ENCODE measurements at regions not wholly inside any gene's neighbourhood (a gene's known extent, or its start where the extent isn't known, plus 50 kb on each side); places are given as distances from the start of the nearest gene placed in this dataset.

- TF ChIP-seq MAX (IDR thresholded peaks at IDR 0.05) (no peak), ZBTB33 (IDR thresholded peaks at IDR 0.05; ENCODE audit: extremely low read depth, insufficient replicate concordance, low read length) (no peak), EZH2phosphoT487 (IDR thresholded peaks at IDR 0.05; ENCODE audit: borderline replicate concordance) (no peak), POLR2AphosphoS5 (IDR thresholded peaks at IDR 0.05; ENCODE audit: low read depth, low read length) (no peak), CBX3 (IDR thresholded peaks at IDR 0.05; ENCODE audit: low read depth) (no peak), ZFX (IDR thresholded peaks at IDR 0.05) (no peak), ELF1 (IDR thresholded peaks at IDR 0.05; ENCODE audit: borderline replicate concordance, low read depth) (no peak)
- Histone ChIP-seq H3K4me3 (replicated peaks in 1 of 2; ENCODE audit: low read depth in 1 of 2, low read length in 2 of 2) (no peak overlapping the region), H2AFZ (ENCODE audit: low read depth, low read length, poor library complexity, severe bottlenecking) (no peak overlapping the region), H3K27ac (ENCODE audit: low read depth, low read length) (no peak overlapping the region), H3K9ac (ENCODE audit: low read length) (no peak overlapping the region), H4K20me1 (ENCODE audit: insufficient read depth) (no peaks in the 10 kb centered on the region), H3K36me3 (ENCODE audit: control insufficient read depth in 1 of 2, insufficient read depth in 2 of 2, low read length in 2 of 2) (no peaks in the 10 kb centered on the region), H3K4me2 (ENCODE audit: low read length) (no peak overlapping the region), H3K79me2 (ENCODE audit: insufficient read depth, low read length) (no peaks in the 10 kb centered on the region), H3K27me3 (ENCODE audit: insufficient read depth, low read length) (no peaks in the 10 kb centered on the region), H3K4me1 (ENCODE audit: control insufficient read depth in 1 of 2, insufficient read depth in 2 of 2, low read length in 2 of 2) (no peaks in the 10 kb centered on the region), H3K9me3 (ENCODE audit: control insufficient read depth in 1 of 2, insufficient read depth in 1 of 2, low read depth in 1 of 2, low read length in 2 of 2) (no peaks in the 10 kb centered on the region; a peak in 1 of 4 replicates), H3K9me2 (ENCODE audit: insufficient read depth) (no peaks in the 10 kb centered on the region; the same call in 1 of the 2 replicates)
- ATAC-seq (no peak), DNase-seq (ENCODE audit: low read depth, low spot score) (no peak)
- POLR2A ChIA-PET = no interaction called here
- no TSS peak for BruUV-seq (replicated peaks)
- CTCF ChIA-PET = no interaction called here
- intact Hi-C loops (cut with micrococcal nuclease) = no loop called here
- RAD21 ChIA-PET (ENCODE audit: low non-redundant PET in 1 of 2, low total read pairs in 2 of 2, uncharacterized antibody in 2 of 2, unreplicated experiment in 2 of 2) = no interaction called here
Observed at GRCh38 chr2:48085888-48086287, 179.6 kb upstream of the FBXO11 start.

GRCh38 chr2:48088994-48089393, 182.7 kb upstream of the FBXO11 start:
- ATAC-seq (no peak), DNase-seq (ENCODE audit: low read depth, low spot score) (no peak)
- H3K9me3 ChIP-seq (ENCODE audit: control insufficient read depth in 1 of 2, insufficient read depth in 1 of 2, low read depth in 1 of 2, low read length in 2 of 2) = no peaks in the 10 kb centered on the region; a peak in 1 of 4 replicates
- H3K36me3 ChIP-seq (ENCODE audit: control insufficient read depth in 1 of 2, insufficient read depth in 2 of 2, low read length in 2 of 2) = no peaks in the 10 kb centered on the region
- ChIA-PET RAD21 (ENCODE audit: low non-redundant PET in 1 of 2, low total read pairs in 2 of 2, uncharacterized antibody in 2 of 2, unreplicated experiment in 2 of 2) (no interaction called here), CTCF (no interaction called here), POLR2A (no interaction called here)
- no peak overlapping the region for H3K4me3 ChIP-seq (replicated peaks in 1 of 2; ENCODE audit: low read depth in 1 of 2, low read length in 2 of 2)
- H3K79me2 ChIP-seq (ENCODE audit: insufficient read depth, low read length) = no peaks in the 10 kb centered on the region
- no peak overlapping the region for H2AFZ ChIP-seq (ENCODE audit: low read depth, low read length, poor library complexity, severe bottlenecking)
- no peak overlapping the region for H3K27ac ChIP-seq (ENCODE audit: low read depth, low read length)
- H3K4me2 ChIP-seq (ENCODE audit: low read length) = no peak overlapping the region
- H4K20me1 ChIP-seq (ENCODE audit: insufficient read depth) = no peaks in the 10 kb centered on the region
- BruUV-seq (replicated peaks) = no TSS peak
- no peak for TF ChIP-seq ZFX (IDR thresholded peaks at IDR 0.05)
- no peak for TF ChIP-seq ZNF274 (IDR thresholded peaks at IDR 0.05; ENCODE audit: low read depth, low read length)
- TF ChIP-seq MAX (IDR thresholded peaks at IDR 0.05) = no peak
- no peak for TF ChIP-seq YY1 (IDR thresholded peaks at IDR 0.05; ENCODE audit: extremely low read depth, insufficient replicate concordance, low read depth, low read length)
- no peak for TF ChIP-seq POLR2AphosphoS5 (IDR thresholded peaks at IDR 0.05; ENCODE audit: low read depth, low read length)
- TF ChIP-seq FOSL1 (IDR thresholded peaks at IDR 0.05; ENCODE audit: low read depth) = no peak
- no peak for TF ChIP-seq RAD21 (IDR thresholded peaks at IDR 0.05; ENCODE audit: low read depth)
- no peak for TF ChIP-seq ELF1 (IDR thresholded peaks at IDR 0.05; ENCODE audit: borderline replicate concordance, low read depth)
- no peak for TF ChIP-seq ZBTB33 (IDR thresholded peaks at IDR 0.05; ENCODE audit: extremely low read depth, insufficient replicate concordance, low read length)
- H3K9ac ChIP-seq (ENCODE audit: low read length) = no peak overlapping the region
- intact Hi-C loops (cut with micrococcal nuclease) = no loop called here
- no peaks in the 10 kb centered on the region for H3K4me1 ChIP-seq (ENCODE audit: control insufficient read depth in 1 of 2, insufficient read depth in 2 of 2, low read length in 2 of 2)
- H3K9me2 ChIP-seq (ENCODE audit: insufficient read depth) = no peaks in the 10 kb centered on the region
- no peaks in the 10 kb centered on the region for H3K27me3 ChIP-seq (ENCODE audit: insufficient read depth, low read length)
